Vagina (tissue), 2 donors: ENCODE measurements at regions not wholly inside any gene's neighbourhood (a gene's known extent, or its start where the extent isn't known, plus 50 kb on each side); places are given as distances from the start of the nearest gene placed in this dataset.

Experiments
- CTCF ChIP-seq, 3 experiments: fragments of 450-650 bp in 2 of 3; fragments of 200-600 bp in 1 of 3; sonication (generic) in 1 of 3; IDR thresholded peaks; one replicate each; pipeline ENCODE4 v1.5.1; 2017 to 2019; ENCODE audit warnings: antibody characterized with exemption in 3 of 3, mild to moderate bottlenecking in 2 of 3, moderate library complexity in 2 of 3
- POLR2A ChIP-seq, 2 donors: fragments of 450-650 bp; IDR thresholded peaks; one replicate each; pipeline ENCODE4 v1.6.1; 2017; ENCODE audit warnings: antibody characterized with exemption in 2 of 2, mild to moderate bottlenecking in 2 of 2, moderate library complexity in 2 of 2

- TF ChIP-seq CTCF (IDR thresholded peaks at IDR 0.05): no peak
- no peak for TF ChIP-seq POLR2A (IDR thresholded peaks at IDR 0.05)
Measured at GRCh38 chr1:187619175-187619574, 790.4 kb downstream of the PLA2G4A start.
